ENCODE measurements at regions not wholly inside any gene's neighbourhood (a gene's known extent, or its start where the extent isn't known, plus 50 kb on each side); places are given as distances from the start of the nearest gene placed in this dataset.

GRCh38 chr5:3794611-3795010 lies 199.0 kb downstream of the IRX1 start:
- no CpG with 5 or more reads among the region's 1 CpG for WGBS (ENCODE audit: extremely low coverage, insufficient read length, low lambda C conversion rate)
- Mint-ChIP-seq H3K9me3 (peaks cover 15 to 28% of the 10 kb centered on the region in 2 experiments), H3K4me1 (peaks cover 14 to 26% of the 10 kb centered on the region in 2 experiments), H3K27ac (no peak overlapping the region), H3K36me3 (ENCODE audit: insufficient read depth in 1 of 3, low read depth in 3 of 3) (peaks cover 2 to 16% (median 14%) of the 10 kb centered on the region in 3 experiments), H3K27me3 (ENCODE audit: low read depth) (peaks cover 5% of the 10 kb centered on the region), H3K4me3 (no peak overlapping the region)
- no peak overlapping the region for H2BK5ac ChIP-seq (ENCODE audit: insufficient read length, low read length)
- H3K9ac ChIP-seq (ENCODE audit: extremely low read depth, insufficient read length, low read length): no peak overlapping the region
- H3K27ac ChIP-seq (ENCODE audit: insufficient read length, low read depth, low read length): no peak overlapping the region
- no peaks in the 10 kb centered on the region for H3K27me3 ChIP-seq (ENCODE audit: insufficient read depth, low read length)
- H4K5ac ChIP-seq (ENCODE audit: insufficient read length, low read depth, low read length): no peak overlapping the region
- H2BK120ac ChIP-seq (ENCODE audit: low read depth, low read length, poor library complexity, severe bottlenecking): no peak overlapping the region
- H3K4me2 ChIP-seq (ENCODE audit: insufficient read depth, insufficient read length, low read length): no peak overlapping the region
- no peak overlapping the region for H3K4ac ChIP-seq (ENCODE audit: low read depth, low read length)
- peaks cover 5% of the 10 kb centered on the region for H3K9me3 ChIP-seq (ENCODE audit: control insufficient read depth, low read depth, low read length)
- H3K56ac ChIP-seq (ENCODE audit: insufficient read length, low read depth, low read length): no peak overlapping the region
- DNase-seq: no peak
- H3K23ac ChIP-seq (ENCODE audit: insufficient read length, low read depth, low read length): no peak overlapping the region
- H4K8ac ChIP-seq (replicated peaks; ENCODE audit: insufficient read length, low read depth, low read length): no peak overlapping the region
- no peak overlapping the region for H2BK15ac ChIP-seq (ENCODE audit: low read depth, low read length)
- H3K14ac ChIP-seq (ENCODE audit: insufficient read depth, low read length): no peak overlapping the region
- no peaks in the 10 kb centered on the region for H3K23me2 ChIP-seq (ENCODE audit: insufficient read length, low read depth, low read length, poor library complexity, severe bottlenecking)
- no peak overlapping the region for H2BK20ac ChIP-seq (ENCODE audit: low read depth, low read length, poor library complexity, severe bottlenecking)
- no peak overlapping the region for H2AFZ ChIP-seq (ENCODE audit: low read length)
- no peak overlapping the region for H4K91ac ChIP-seq (ENCODE audit: insufficient read length, low read depth, low read length)
- no peaks in the 10 kb centered on the region for H3K79me2 ChIP-seq (ENCODE audit: insufficient read depth, low read length)
- H2AK5ac ChIP-seq (ENCODE audit: insufficient read length, low read length): no peak overlapping the region
- H4K20me1 ChIP-seq (ENCODE audit: control insufficient read depth, insufficient read depth, insufficient read length): no peaks in the 10 kb centered on the region
- H3T11ph ChIP-seq (ENCODE audit: low read length): no peak overlapping the region
- H2BK12ac ChIP-seq (ENCODE audit: insufficient read length, low read depth, low read length): no peak overlapping the region
- H3K79me1 ChIP-seq (ENCODE audit: insufficient read depth, low read depth, low read length, poor library complexity, severe bottlenecking): no peaks in the 10 kb centered on the region
- peaks cover 3% of the 10 kb centered on the region; the same call in 1 of the 2 replicates for H3K4me1 ChIP-seq (ENCODE audit: insufficient read depth, low read length)
- H3K18ac ChIP-seq (ENCODE audit: insufficient read length, low read depth, low read length): no peak overlapping the region
- no peak for TF ChIP-seq CTCF (conservative IDR thresholded peaks at IDR 0.05)

Data from H9 (cell line).